Transverse colon (tissue), 4 donors: ENCODE measurements at regions not wholly inside any gene's neighbourhood (a gene's known extent, or its start where the extent isn't known, plus 50 kb on each side); places are given as distances from the start of the nearest gene placed in this dataset.

Source experiments
- DNase-seq: peaks from one replicate; pipeline ENCODE4 v3.0.0-alpha.2; 2019
- H3K27ac ChIP-seq, 4 donors: fragments of 200-600 bp; sonication (generic); 2 replicates each; pipeline ENCODE4 v1.5.1; 2016 to 2018; ENCODE audit warnings: inconsistent platforms in 4 of 4
- H3K27me3 ChIP-seq: fragments of 200-600 bp; sonication (generic); 2 replicates; pipeline ENCODE4 v1.5.1; 2017; ENCODE audit warnings: inconsistent platforms
- H3K36me3 ChIP-seq, 4 donors: fragments of 200-600 bp; sonication (generic); 2 replicates each; pipeline ENCODE4 v1.5.1; 2017 to 2019; ENCODE audit warnings: inconsistent platforms in 4 of 4
- H3K4me1 ChIP-seq, 4 donors: fragments of 200-600 bp; sonication (generic); 2 replicates each; pipeline ENCODE4 v1.5.1; 2017 to 2020; ENCODE audit warnings: inconsistent platforms in 4 of 4
- H3K4me3 ChIP-seq, 4 donors: fragments of 200-600 bp; sonication (generic); 1 replicate in 1 of 4; 2 replicates in 3 of 4; pipeline versions ENCODE4 v1.5.1 to v1.6.1; 2017 to 2019; ENCODE audit warnings: inconsistent platforms in 4 of 4
- H3K9me3 ChIP-seq, 2 donors: fragments of 200-600 bp; sonication (generic); 2 replicates each; pipeline ENCODE4 v1.5.1; 2017 to 2019; ENCODE audit warnings: inconsistent platforms in 2 of 2
- EP300 ChIP-seq: sonication (generic); formaldehyde crosslinking; IDR thresholded peaks from one replicate; pipeline ENCODE4 v1.6.1; 2017; ENCODE audit warnings: antibody characterized with exemption, low read depth
- POLR2A ChIP-seq: fragments of 450-650 bp; IDR thresholded peaks from one replicate; pipeline ENCODE4 v1.6.1; 2016; ENCODE audit warnings: antibody characterized with exemption, mild to moderate bottlenecking, moderate library complexity
- POLR2AphosphoS5 ChIP-seq, 3 donors: sonication (generic); formaldehyde crosslinking; IDR thresholded peaks; one replicate each; pipeline ENCODE4 v1.6.1; 2016; ENCODE audit warnings: antibody characterized with exemption in 3 of 3
- WGBS, 2 donors: methylation state at CpG; one replicate each; pipeline ENCODE4 v1.1.5; 2018; ENCODE audit warnings: low coverage in 1 of 2; 5-methylcytosine and 5-hydroxymethylcytosine counted together
- in situ Hi-C, 4 donors: fragments of 200-750 bp; cut with MboI; loops; one replicate each; pipeline versions ENCODE4 v1.15.0 to v1.15.1; 2017; ENCODE audit warnings: low sequenced_read_pairs in 3 of 4, low pct_ligation_motif_present in 1 of 4, low pct_unique_long_range_greater_than_20kb in 1 of 4
- intact Hi-C: fragments of 100-400 bp; cut with DNase I; formaldehyde crosslinking; loops from one replicate; pipeline ENCODE4 v1.15.1; 2023; ENCODE audit warnings: low total_unique reads
- TF ChIP-seq, protein P1 (sequence below), 5 experiments: fragments of 200-600 bp in 3 of 5; fragments of 450-650 bp in 2 of 5; sonication (generic) in 3 of 5; IDR thresholded peaks; 1 replicate in 2 of 5; 2 replicates in 3 of 5; pipeline ENCODE4 v1.5.1; 2016 to 2017; ENCODE audit warnings: antibody characterized with exemption in 5 of 5, inconsistent platforms in 3 of 5, mild to moderate bottlenecking in 2 of 5, moderate library complexity in 1 of 5

- TF ChIP-seq POLR2AphosphoS5 (IDR thresholded peaks at IDR 0.05) (no peak), EP300 (no peak), POLR2A (no peak)
- TF ChIP-seq, protein P1, sequence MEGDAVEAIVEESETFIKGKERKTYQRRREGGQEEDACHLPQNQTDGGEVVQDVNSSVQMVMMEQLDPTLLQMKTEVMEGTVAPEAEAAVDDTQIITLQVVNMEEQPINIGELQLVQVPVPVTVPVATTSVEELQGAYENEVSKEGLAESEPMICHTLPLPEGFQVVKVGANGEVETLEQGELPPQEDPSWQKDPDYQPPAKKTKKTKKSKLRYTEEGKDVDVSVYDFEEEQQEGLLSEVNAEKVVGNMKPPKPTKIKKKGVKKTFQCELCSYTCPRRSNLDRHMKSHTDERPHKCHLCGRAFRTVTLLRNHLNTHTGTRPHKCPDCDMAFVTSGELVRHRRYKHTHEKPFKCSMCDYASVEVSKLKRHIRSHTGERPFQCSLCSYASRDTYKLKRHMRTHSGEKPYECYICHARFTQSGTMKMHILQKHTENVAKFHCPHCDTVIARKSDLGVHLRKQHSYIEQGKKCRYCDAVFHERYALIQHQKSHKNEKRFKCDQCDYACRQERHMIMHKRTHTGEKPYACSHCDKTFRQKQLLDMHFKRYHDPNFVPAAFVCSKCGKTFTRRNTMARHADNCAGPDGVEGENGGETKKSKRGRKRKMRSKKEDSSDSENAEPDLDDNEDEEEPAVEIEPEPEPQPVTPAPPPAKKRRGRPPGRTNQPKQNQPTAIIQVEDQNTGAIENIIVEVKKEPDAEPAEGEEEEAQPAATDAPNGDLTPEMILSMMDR (IDR thresholded peaks at IDR 0.05): no peak
These were observed 81.9 kb downstream of the PJA1 start for GRCh38 chrX:69083361-69083760.

GRCh38 chrX:69082753-69083150 is 82.5 kb downstream of the PJA1 start:
- in situ Hi-C loops: loop anchor here in 1 of 4 donors (25.0 kb wide), 1 partner anchor 130 kb away; no protein-coding TSS in a partner anchor
- Histone ChIP-seq H3K36me3 (no peaks in the 10 kb centered on the region), H3K27me3 (no peaks in the 10 kb centered on the region), H3K4me1 (no peaks in the 10 kb centered on the region), H3K4me3 (no peak overlapping the region), H3K9me3 (no peaks in the 10 kb centered on the region), H3K27ac (no peak overlapping the region)
- WGBS, 2 donors: 74% methylated on average over 7 of the region's 7 CpGs; no CpG with 5 or more reads in 1 of the 2 donors
- intact Hi-C loops: no loop called here
- DNase-seq: no peak
- TF ChIP-seq, protein P1 (IDR thresholded peaks at IDR 0.05): no peak
- TF ChIP-seq POLR2A: no peak
- TF ChIP-seq POLR2AphosphoS5 (IDR thresholded peaks at IDR 0.05): no peak
- TF ChIP-seq EP300: no peak

More at GRCh38 chrX:69083361-69083760, 81.9 kb downstream of the PJA1 start:
- intact Hi-C loops: no loop called here
- Histone ChIP-seq H3K36me3 (no peaks in the 10 kb centered on the region), H3K4me1 (no peaks in the 10 kb centered on the region), H3K9me3 (no peaks in the 10 kb centered on the region), H3K27me3 (no peaks in the 10 kb centered on the region), H3K4me3 (no peak overlapping the region), H3K27ac (no peak overlapping the region)
- 89% methylated on average over 3 of the region's 3 CpGs; no CpG with 5 or more reads in 1 of the 2 donors for WGBS, 2 donors
- in situ Hi-C loops: loop anchor here in 1 of 4 donors (25.0 kb wide), 1 partner anchor 129 kb away; no protein-coding TSS in a partner anchor
- DNase-seq: no peak

DNA sequence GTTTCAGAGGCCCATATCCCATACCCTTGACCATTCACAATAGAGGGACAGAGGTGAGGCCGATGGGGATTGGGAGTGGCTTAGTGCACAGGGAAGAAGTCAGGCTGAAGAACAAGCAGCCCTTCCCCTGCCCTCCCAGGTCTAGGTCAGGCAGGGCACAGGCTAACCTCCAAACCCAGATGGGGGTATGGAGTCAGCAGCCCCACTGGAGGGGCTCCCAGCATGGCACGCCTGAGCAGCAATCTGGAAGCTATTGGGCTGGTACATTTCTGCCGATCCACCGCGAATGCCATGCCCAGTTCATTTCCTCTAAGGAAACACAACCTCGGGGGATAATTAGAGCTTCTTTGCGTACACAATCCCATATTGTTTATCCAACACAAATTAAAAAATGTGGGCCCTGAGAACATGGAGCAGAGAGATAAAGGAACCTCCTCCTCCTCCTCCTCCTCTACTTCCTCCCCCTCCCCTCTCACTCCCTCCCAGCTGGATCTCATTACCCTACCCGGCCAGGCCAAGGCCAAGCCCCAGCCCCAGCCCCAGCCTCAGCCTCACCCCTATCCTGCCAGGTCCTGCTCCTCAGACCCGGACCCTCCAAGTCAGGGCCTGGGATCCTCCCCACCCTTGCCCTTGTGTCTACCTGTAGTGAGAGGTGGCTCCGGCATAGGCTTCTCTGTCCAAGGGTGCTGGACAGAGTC is 83.0 kb downstream of the PJA1 start:
- intact Hi-C loops: no loop called here
- H3K9me3 ChIP-seq: no peaks in the 10 kb centered on the region
- H3K4me1 ChIP-seq: no peaks in the 10 kb centered on the region
- in situ Hi-C loops: loop anchor here in 1 of 4 donors (25.0 kb wide), 1 partner anchor 130 kb away; no protein-coding TSS in a partner anchor
- 68% methylated on average over 10 of the region's 10 CpGs; no CpG with 5 or more reads in 1 of the 2 donors for WGBS, 2 donors
- H3K4me3 ChIP-seq: no peak overlapping the region
- no peaks in the 10 kb centered on the region for H3K27me3 ChIP-seq
- TF ChIP-seq POLR2AphosphoS5 (IDR thresholded peaks at IDR 0.05) (no peak), EP300 (no peak), POLR2A (no peak)
- TF ChIP-seq, protein P1 (IDR thresholded peaks at IDR 0.05): no peak
- no peak for DNase-seq
- no peaks in the 10 kb centered on the region for H3K36me3 ChIP-seq
- no peak overlapping the region for H3K27ac ChIP-seq

GRCh38 chrX:69080855-69081465 is 84.3 kb downstream of the PJA1 start:
- H3K36me3 ChIP-seq: no peaks in the 10 kb centered on the region
- intact Hi-C loops (no loop called here), in situ Hi-C loops (loop anchor here in 1 of 4 donors (25.0 kb wide), 1 partner anchor 131 kb away; no protein-coding TSS in a partner anchor)
- WGBS, 2 donors: 69% methylated on average over 15 of the region's 15 CpGs; no CpG with 5 or more reads in 1 of the 2 donors
- TF ChIP-seq POLR2AphosphoS5 (IDR thresholded peaks at IDR 0.05) (no peak), POLR2A (no peak), EP300 (no peak)
- TF ChIP-seq, protein P1 (IDR thresholded peaks at IDR 0.05): no peak
- no peak overlapping the region for H3K27ac ChIP-seq
- H3K9me3 ChIP-seq: no peaks in the 10 kb centered on the region
- no peaks in the 10 kb centered on the region for H3K4me1 ChIP-seq
- H3K4me3 ChIP-seq: no peak overlapping the region
- no peaks in the 10 kb centered on the region for H3K27me3 ChIP-seq
- DNase-seq: no peak
